DND-41 (cell line): ENCODE measurements at regions not wholly inside any gene's neighbourhood (a gene's known extent, or its start where the extent isn't known, plus 50 kb on each side); places are given as distances from the start of the nearest gene placed in this dataset.
A peak's percentile ranks its signal among the peaks of the same experiment; 100 is the strongest.

Experiments
- ATAC-seq: fragments of 200-7000 bp; cut with Tn5 transposase; 3 replicates; pipeline ENCODE4 v1.9.1; 2021; ENCODE audit warnings: low read depth; ENCODE audit not compliant: insufficient read depth
- DNase-seq: peaks from one replicate; pipeline ENCODE4 v3.0.0-alpha.2; 2020
- H2AFZ ChIP-seq: 2 replicates; pipeline ENCODE4 v1.6.0; 2012; ENCODE audit warnings: low read depth, low read length
- H3K27ac ChIP-seq: 2 replicates; pipeline ENCODE4 v1.5.1; 2012; ENCODE audit warnings: low read length, inconsistent platforms
- H3K27me3 ChIP-seq: fragments of 200-600 bp; sonication (generic); 2 replicates; pipeline ENCODE4 v1.6.0; 2012; ENCODE audit warnings: low read length, mild to moderate bottlenecking, inconsistent platforms; ENCODE audit not compliant: insufficient read depth, poor library complexity
- H3K36me3 ChIP-seq: 2 replicates; pipeline ENCODE4 v1.5.1; 2012; ENCODE audit warnings: low read length, inconsistent platforms; ENCODE audit not compliant: insufficient read depth
- H3K4me1 ChIP-seq: 2 replicates; pipeline ENCODE4 v1.5.1; 2012; ENCODE audit warnings: mild to moderate bottlenecking, low read length; ENCODE audit not compliant: insufficient read depth
- H3K4me2 ChIP-seq: 2 replicates; pipeline ENCODE4 v1.6.0; 2012; ENCODE audit warnings: mild to moderate bottlenecking, moderate library complexity, low read length, inconsistent platforms; ENCODE audit not compliant: insufficient read depth
- H3K4me3 ChIP-seq, 2 experiments: fragments of 200-600 bp in 1 of 2; shearing (Covaris generic) in 1 of 2; 2 replicates each; pipeline ENCODE4 v1.5.1; 2012 to 2016; ENCODE audit warnings: inconsistent platforms in 2 of 2, low read length in 2 of 2, mild to moderate bottlenecking in 2 of 2, low read depth in 1 of 2, moderate library complexity in 1 of 2
- H3K79me2 ChIP-seq: 2 replicates; pipeline ENCODE4 v1.6.0; 2012; ENCODE audit warnings: low read length, inconsistent platforms; ENCODE audit not compliant: insufficient read depth
- H3K9ac ChIP-seq: 2 replicates; pipeline ENCODE4 v1.6.0; 2012; ENCODE audit warnings: low read depth, mild to moderate bottlenecking, inconsistent platforms, low read length, moderate library complexity
- H3K9me3 ChIP-seq: 2 replicates; pipeline ENCODE4 v1.5.1; 2012; ENCODE audit warnings: low read length, moderate library complexity, mild to moderate bottlenecking, inconsistent platforms; ENCODE audit not compliant: insufficient read depth, severe bottlenecking
- H4K20me1 ChIP-seq: 2 replicates; pipeline ENCODE4 v1.6.0; 2012; ENCODE audit warnings: low read length; ENCODE audit not compliant: insufficient read depth
- CTCF ChIP-seq: IDR thresholded peaks from 2 replicates; pipeline ENCODE4 v1.5.1; 2012; ENCODE audit warnings: borderline replicate concordance, low read length, moderate library complexity, mild to moderate bottlenecking; ENCODE audit not compliant: poor library complexity, severe bottlenecking; ENCODE audit errors: extremely low read depth
- EZH2 ChIP-seq: IDR thresholded peaks from 3 replicates; pipeline ENCODE4 v1.6.1; 2012; ENCODE audit warnings: borderline replicate concordance, low read depth, mild to moderate bottlenecking, moderate library complexity, low read length, inconsistent platforms; ENCODE audit not compliant: severe bottlenecking

- no peak overlapping the region for H2AFZ ChIP-seq
- peaks cover 39% of the 10 kb centered on the region for H3K27me3 ChIP-seq
- no peak overlapping the region for H3K9ac ChIP-seq
- TF ChIP-seq CTCF: no peak
- no peak for TF ChIP-seq EZH2
- no peak overlapping the region for H3K4me3 ChIP-seq
- H3K9me3 ChIP-seq: no peaks in the 10 kb centered on the region
- DNase-seq: no peak
- no peak overlapping the region for H3K4me2 ChIP-seq
- no peaks in the 10 kb centered on the region for H4K20me1 ChIP-seq
- no peaks in the 10 kb centered on the region for H3K79me2 ChIP-seq
- ATAC-seq: no peak
- no peak overlapping the region for H3K27ac ChIP-seq
- no peaks in the 10 kb centered on the region for H3K36me3 ChIP-seq
- no peaks in the 10 kb centered on the region for H3K4me1 ChIP-seq
Measured at GRCh38 chr13:40180776-40181175, 485.7 kb downstream of the FOXO1 start.

- H3K4me2 ChIP-seq: no peak overlapping the region
- no peak for DNase-seq
- H2AFZ ChIP-seq: no peak overlapping the region
Measured at GRCh38 chr13:40181203-40181845, 485.1 kb downstream of the FOXO1 start.

GRCh38 chr13:40182591-40182990 lies 483.9 kb downstream of the FOXO1 start:
- no peak overlapping the region for H3K27ac ChIP-seq
- H4K20me1 ChIP-seq: peaks cover 9% of the 10 kb centered on the region; the same call in 1 of the 2 replicates
- no peaks in the 10 kb centered on the region for H3K79me2 ChIP-seq
- H3K4me1 ChIP-seq: peaks cover 10% of the 10 kb centered on the region
- peaks cover 39% of the 10 kb centered on the region for H3K27me3 ChIP-seq
- ATAC-seq: no peak
- TF ChIP-seq EZH2 (no peak), CTCF (no peak)
- no peak overlapping the region for H3K4me3 ChIP-seq
- H3K9me3 ChIP-seq: no peaks in the 10 kb centered on the region
- H3K4me2 ChIP-seq: no peak overlapping the region
- no peaks in the 10 kb centered on the region for H3K36me3 ChIP-seq
- DNase-seq: no peak
- no peak overlapping the region for H3K9ac ChIP-seq
- no peak overlapping the region for H2AFZ ChIP-seq

More at GRCh38 chr13:40181203-40181845, 485.1 kb downstream of the FOXO1 start:
- Histone ChIP-seq H3K27me3 (peaks cover 39% of the 10 kb centered on the region), H3K4me1 (no peaks in the 10 kb centered on the region), H3K4me3 (no peak overlapping the region), H3K27ac (no peak overlapping the region), H3K79me2 (no peaks in the 10 kb centered on the region), H3K9ac (no peak overlapping the region), H3K9me3 (no peaks in the 10 kb centered on the region), H4K20me1 (0 out of 2 replicates have a peak, but pooled peaks cover 2% of the 10 kb centered on the region), H3K36me3 (no peaks in the 10 kb centered on the region)
- ATAC-seq: no peak
- no peak for TF ChIP-seq EZH2
- TF ChIP-seq CTCF: no peak

GRCh38 chr13:40185414-40185813 lies 481.0 kb downstream of the FOXO1 start:
- H2AFZ ChIP-seq: no peak overlapping the region
- H3K27ac ChIP-seq: no peak overlapping the region
- H3K4me3 ChIP-seq: no peak overlapping the region
- H3K9me3 ChIP-seq: no peaks in the 10 kb centered on the region
- peaks cover 20% of the 10 kb centered on the region for H3K4me1 ChIP-seq
- H3K4me2 ChIP-seq: no peak overlapping the region
- no peak for ATAC-seq
- H3K9ac ChIP-seq: no peak overlapping the region
- TF ChIP-seq EZH2 (peak; percentile 31), CTCF (no peak)
- H3K79me2 ChIP-seq: no peaks in the 10 kb centered on the region
- H4K20me1 ChIP-seq: peaks cover 22% of the 10 kb centered on the region
- no peaks in the 10 kb centered on the region for H3K36me3 ChIP-seq
- peaks cover 53% of the 10 kb centered on the region for H3K27me3 ChIP-seq
- no peak for DNase-seq
